Posterior vena cava (tissue), 2 donors: ENCODE measurements at regions not wholly inside any gene's neighbourhood (a gene's known extent, or its start where the extent isn't known, plus 50 kb on each side); places are given as distances from the start of the nearest gene placed in this dataset.

Experiments
- DNase-seq: peaks from one replicate; pipeline ENCODE4 v3.0.0-alpha.2; 2020; ENCODE audit warnings: low spot score
- intact Hi-C, 2 donors: fragments of 100-400 bp; cut with DNase I; formaldehyde crosslinking; loops; one replicate each; pipeline versions ENCODE4 v1.14.1 to v1.14.2; 2022 to 2023
- donor health status: DM: yes; HTN: yes; CAD: no.
- donor health status: DM: yes; HTN: yes; CAD: no.

- no peak for DNase-seq
- intact Hi-C loops = no loop called here
Observed at GRCh38 chr16:20181416-20181815, 107.7 kb upstream of the GPR139 start.

- intact Hi-C loops = no loop called here
- DNase-seq = no peak
Observed at GRCh38 chr16:20178297-20178696, 104.6 kb upstream of the GPR139 start.

GRCh38 chr16:20175358-20175757 is 101.7 kb upstream of the GPR139 start:
- DNase-seq = no peak
- intact Hi-C loops = no loop called here

- intact Hi-C loops = no loop called here
- DNase-seq = no peak
Observed at GRCh38 chr16:20167323-20167722, 93.6 kb upstream of the GPR139 start.

- DNase-seq = no peak
- intact Hi-C loops = no loop called here
Observed at GRCh38 chr16:20166531-20167235, 93.0 kb upstream of the GPR139 start.

GRCh38 chr16:20153444-20153843 is 79.8 kb upstream of the GPR139 start:
- intact Hi-C loops = no loop called here
- no peak for DNase-seq

- intact Hi-C loops = no loop called here
- no peak for DNase-seq
Observed at GRCh38 chr16:20147091-20147490, 73.4 kb upstream of the GPR139 start.

- intact Hi-C loops = no loop called here
- DNase-seq = no peak
Observed at GRCh38 chr16:20141956-20142355, 68.3 kb upstream of the GPR139 start.

GRCh38 chr16:20137909-20138308 is 64.2 kb upstream of the GPR139 start:
- intact Hi-C loops = no loop called here
- no peak for DNase-seq

GRCh38 chr16:20137194-20137593 is 63.5 kb upstream of the GPR139 start:
- intact Hi-C loops = no loop called here
- DNase-seq = no peak

- DNase-seq = no peak
- intact Hi-C loops = no loop called here
Observed at GRCh38 chr16:20136446-20136968, 62.8 kb upstream of the GPR139 start.

- intact Hi-C loops = no loop called here
Observed at GRCh38 chr16:20129375-20129774, 55.7 kb upstream of the GPR139 start.

More at GRCh38 chr16:20129375-20129774, 55.7 kb upstream of the GPR139 start:
- DNase-seq = no peak
